Hepatocyte (in vitro differentiated cells): ENCODE measurements at regions not wholly inside any gene's neighbourhood (a gene's known extent, or its start where the extent isn't known, plus 50 kb on each side); places are given as distances from the start of the nearest gene placed in this dataset.

Experiments
- DNase-seq: peaks from one replicate; pipeline ENCODE4 v3.0.0-alpha.2; 2016; ENCODE audit warnings: low spot score
- H2AFZ ChIP-seq: fragments of 200-600 bp; sonication (generic); 2 replicates; pipeline ENCODE4 v1.6.0; 2016; ENCODE audit warnings: antibody characterized with exemption, mild to moderate bottlenecking
- H3K27ac ChIP-seq: fragments of 200-600 bp; sonication (generic); 2 replicates; pipeline ENCODE4 v1.5.1; 2016; ENCODE audit warnings: mild to moderate bottlenecking
- H3K27me3 ChIP-seq: fragments of 200-600 bp; sonication (generic); 2 replicates; pipeline ENCODE4 v1.6.1; 2016
- H3K36me3 ChIP-seq: fragments of 200-600 bp; sonication (generic); replicated peaks from 2 replicates; pipeline ENCODE4 v1.5.1; 2016; ENCODE audit warnings: low read depth; ENCODE audit not compliant: insufficient read depth
- H3K4me1 ChIP-seq: fragments of 200-600 bp; sonication (generic); 2 replicates; pipeline ENCODE4 v1.5.1; 2016; ENCODE audit warnings: mild to moderate bottlenecking, moderate library complexity; ENCODE audit not compliant: insufficient read depth
- H3K4me2 ChIP-seq: fragments of 200-600 bp; sonication (generic); 2 replicates; pipeline ENCODE4 v1.6.0; 2016
- H3K4me3 ChIP-seq: fragments of 200-600 bp; sonication (generic); 2 replicates; pipeline ENCODE4 v1.5.1; 2016; ENCODE audit warnings: mild to moderate bottlenecking
- H3K79me2 ChIP-seq: fragments of 200-600 bp; sonication (generic); 2 replicates; pipeline ENCODE4 v1.6.0; 2017; ENCODE audit warnings: mild to moderate bottlenecking
- H3K9me2 ChIP-seq: fragments of 200-600 bp; sonication (generic); replicated peaks from 2 replicates; pipeline ENCODE4 v1.6.0; 2017; ENCODE audit warnings: mild to moderate bottlenecking; ENCODE audit not compliant: insufficient read depth
- H3K9me3 ChIP-seq: fragments of 200-600 bp; sonication (generic); 2 replicates; pipeline ENCODE4 v1.5.1; 2016; ENCODE audit warnings: low read depth, mild to moderate bottlenecking
- H4K20me1 ChIP-seq: fragments of 200-600 bp; sonication (generic); 2 replicates; pipeline ENCODE4 v1.6.0; 2016; ENCODE audit warnings: mild to moderate bottlenecking; ENCODE audit not compliant: insufficient read depth, poor library complexity, severe bottlenecking
- EZH2 ChIP-seq: fragments of 200-600 bp; sonication (generic); IDR thresholded peaks from 2 replicates; pipeline ENCODE4 v1.6.1; 2016; ENCODE audit warnings: antibody characterized with exemption, mild to moderate bottlenecking, borderline replicate concordance
- EZH2phosphoT487 ChIP-seq: fragments of 200-600 bp; sonication (generic); IDR thresholded peaks from one replicate; pipeline ENCODE4 v1.6.1; 2018; ENCODE audit warnings: antibody characterized with exemption, mild to moderate bottlenecking, low read depth, moderate library complexity; ENCODE audit not compliant: unreplicated experiment, severe bottlenecking
- WGBS: methylation state at CpG from one replicate; pipeline ENCODE4 v1.1.6; 2016; ENCODE audit warnings: low lambda C conversion rate; ENCODE audit errors: missing lambda C conversion rate; 5-methylcytosine and 5-hydroxymethylcytosine counted together
- TF ChIP-seq, protein P1 (sequence below): fragments of 200-600 bp; sonication (generic); IDR thresholded peaks from 2 replicates; pipeline ENCODE4 v1.5.1; 2016; ENCODE audit warnings: antibody characterized with exemption, mild to moderate bottlenecking; ENCODE audit not compliant: poor library complexity

DNA sequence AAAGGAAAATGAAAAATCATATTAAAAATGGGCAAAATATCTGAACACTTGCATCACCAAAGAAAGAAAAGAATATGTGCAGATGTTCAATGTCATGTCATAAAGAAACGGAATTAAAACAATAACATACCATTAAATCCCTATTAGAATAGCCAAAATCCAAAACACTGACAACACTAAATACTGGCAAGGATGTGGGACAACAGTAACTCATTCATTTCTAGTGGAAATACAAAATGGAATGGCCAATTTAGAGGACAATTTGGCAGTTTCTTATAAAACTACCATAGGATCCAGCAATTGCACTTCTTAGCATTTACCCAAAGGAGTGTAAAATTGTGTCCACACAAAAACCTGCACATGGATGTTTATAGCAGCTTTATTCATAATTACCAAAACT, 542.5 kb upstream of the UBE2E2 start:
- H3K4me3 ChIP-seq, result no peak overlapping the region
- no peaks in the 10 kb centered on the region for H3K36me3 ChIP-seq
- TF ChIP-seq EZH2phosphoT487 (no peak), EZH2 (no peak)
- TF ChIP-seq, protein P1, sequence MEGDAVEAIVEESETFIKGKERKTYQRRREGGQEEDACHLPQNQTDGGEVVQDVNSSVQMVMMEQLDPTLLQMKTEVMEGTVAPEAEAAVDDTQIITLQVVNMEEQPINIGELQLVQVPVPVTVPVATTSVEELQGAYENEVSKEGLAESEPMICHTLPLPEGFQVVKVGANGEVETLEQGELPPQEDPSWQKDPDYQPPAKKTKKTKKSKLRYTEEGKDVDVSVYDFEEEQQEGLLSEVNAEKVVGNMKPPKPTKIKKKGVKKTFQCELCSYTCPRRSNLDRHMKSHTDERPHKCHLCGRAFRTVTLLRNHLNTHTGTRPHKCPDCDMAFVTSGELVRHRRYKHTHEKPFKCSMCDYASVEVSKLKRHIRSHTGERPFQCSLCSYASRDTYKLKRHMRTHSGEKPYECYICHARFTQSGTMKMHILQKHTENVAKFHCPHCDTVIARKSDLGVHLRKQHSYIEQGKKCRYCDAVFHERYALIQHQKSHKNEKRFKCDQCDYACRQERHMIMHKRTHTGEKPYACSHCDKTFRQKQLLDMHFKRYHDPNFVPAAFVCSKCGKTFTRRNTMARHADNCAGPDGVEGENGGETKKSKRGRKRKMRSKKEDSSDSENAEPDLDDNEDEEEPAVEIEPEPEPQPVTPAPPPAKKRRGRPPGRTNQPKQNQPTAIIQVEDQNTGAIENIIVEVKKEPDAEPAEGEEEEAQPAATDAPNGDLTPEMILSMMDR, result no peak
- WGBS, result 73% methylated on average over 1 of the region's 1 CpG
- H3K9me3 ChIP-seq, result no peaks in the 10 kb centered on the region
- H2AFZ ChIP-seq, result no peak overlapping the region
- no peaks in the 10 kb centered on the region for H3K27me3 ChIP-seq
- no peak overlapping the region for H3K27ac ChIP-seq
- no peak for DNase-seq
- no peaks in the 10 kb centered on the region for H3K9me2 ChIP-seq
- H3K4me2 ChIP-seq, result no peak overlapping the region
- no peaks in the 10 kb centered on the region for H3K4me1 ChIP-seq
- no peaks in the 10 kb centered on the region for H4K20me1 ChIP-seq
- H3K79me2 ChIP-seq, result no peaks in the 10 kb centered on the region

DNA sequence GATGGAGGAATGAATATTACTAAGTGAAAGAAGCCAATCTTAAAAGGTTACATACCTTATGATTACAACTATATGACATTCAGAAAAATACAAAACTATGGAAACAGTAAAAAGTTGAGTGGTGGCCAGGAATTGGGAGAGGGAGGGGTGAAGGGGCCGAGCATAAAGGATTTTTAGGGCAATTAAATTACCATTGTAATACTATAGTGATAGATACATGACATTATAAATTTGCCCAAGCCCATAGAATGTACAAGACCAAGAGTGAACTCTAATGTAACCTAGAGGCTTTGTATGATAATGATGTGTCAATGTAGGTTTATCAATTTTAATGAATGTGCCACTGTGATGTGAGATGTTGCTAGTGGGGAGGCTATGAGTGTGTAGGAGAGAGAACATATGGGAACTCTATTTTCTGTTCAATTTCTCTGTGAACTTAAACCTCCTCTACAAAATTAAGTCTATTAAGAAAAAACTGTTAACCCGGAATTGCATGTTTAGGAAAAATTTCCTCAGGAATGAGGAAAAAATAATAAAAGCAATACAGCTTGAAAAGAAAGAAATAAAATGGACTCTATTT, 541.9 kb upstream of the UBE2E2 start:
- TF ChIP-seq, protein P1, result no peak
- TF ChIP-seq EZH2 (no peak), EZH2phosphoT487 (no peak)
- H3K27me3 ChIP-seq, result no peaks in the 10 kb centered on the region

DNA sequence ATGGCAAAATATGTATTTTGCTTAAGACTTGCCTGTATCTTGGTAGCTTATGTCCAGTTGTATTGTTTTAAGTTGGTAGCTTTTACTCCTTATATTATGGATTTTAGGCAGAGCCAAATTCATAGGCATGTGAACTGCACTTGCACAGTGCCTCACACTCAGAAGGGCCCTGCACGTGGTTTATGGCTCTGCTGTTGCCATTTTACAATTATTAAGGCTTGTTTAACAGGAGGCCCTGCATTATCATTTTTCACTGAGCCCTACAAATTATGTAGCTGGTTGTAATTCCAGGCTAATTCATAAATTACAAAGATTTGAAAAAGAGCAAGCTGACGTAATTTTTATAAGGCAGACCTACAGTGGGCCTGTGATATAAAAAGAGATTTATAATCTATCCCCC, 537.6 kb upstream of the UBE2E2 start:
- H3K27me3 ChIP-seq, result no peaks in the 10 kb centered on the region
- H3K4me1 ChIP-seq, result no peaks in the 10 kb centered on the region
- no peaks in the 10 kb centered on the region for H3K9me3 ChIP-seq
- whole genome bisulfite sequencing, result 65% methylated on average over 2 of the region's 2 CpGs
- no peaks in the 10 kb centered on the region for H3K79me2 ChIP-seq
- no peak for DNase-seq
- no peak overlapping the region for H3K27ac ChIP-seq
- no peak overlapping the region for H3K4me2 ChIP-seq
- no peak overlapping the region for H3K4me3 ChIP-seq
- no peak overlapping the region for H2AFZ ChIP-seq
- H4K20me1 ChIP-seq, result no peaks in the 10 kb centered on the region
- H3K9me2 ChIP-seq, result no peaks in the 10 kb centered on the region
- TF ChIP-seq EZH2, result no peak
- TF ChIP-seq, protein P1, result no peak
- TF ChIP-seq EZH2phosphoT487, result no peak
- H3K36me3 ChIP-seq, result no peaks in the 10 kb centered on the region

More for the DNA sequence above, 541.9 kb upstream of the UBE2E2 start:
- H3K4me3 ChIP-seq, result no peak overlapping the region
- no peaks in the 10 kb centered on the region for H3K36me3 ChIP-seq
- H3K9me3 ChIP-seq, result no peaks in the 10 kb centered on the region
- H3K4me2 ChIP-seq, result no peak overlapping the region
- H4K20me1 ChIP-seq, result no peaks in the 10 kb centered on the region
- no peaks in the 10 kb centered on the region for H3K9me2 ChIP-seq
- DNase-seq, result no peak
- H3K27ac ChIP-seq, result no peak overlapping the region
- H3K79me2 ChIP-seq, result no peaks in the 10 kb centered on the region
- 87% methylated on average over 2 of the region's 2 CpGs for WGBS
- H3K4me1 ChIP-seq, result no peaks in the 10 kb centered on the region
- H2AFZ ChIP-seq, result no peak overlapping the region

DNA sequence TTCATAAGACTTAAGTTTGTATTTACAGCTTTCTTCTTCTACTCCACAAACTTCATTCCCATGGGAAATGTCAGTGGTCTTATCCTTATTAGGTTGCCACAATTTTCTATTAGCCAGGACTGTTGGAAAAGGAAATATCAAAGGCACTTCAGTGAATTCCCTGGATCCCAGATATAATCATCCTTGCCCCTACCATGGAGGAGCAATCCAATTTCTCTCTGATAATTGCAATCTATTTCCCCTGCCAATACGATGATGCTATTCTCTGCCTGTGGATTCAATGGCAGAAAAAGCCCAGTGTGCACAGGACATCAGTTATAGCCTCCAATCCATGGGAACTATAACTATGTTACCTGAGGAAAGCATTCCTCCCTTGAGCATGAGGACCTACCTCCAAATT, 536.4 kb upstream of the UBE2E2 start:
- Histone ChIP-seq H3K4me2 (no peak overlapping the region), H3K4me1 (no peaks in the 10 kb centered on the region), H3K79me2 (no peaks in the 10 kb centered on the region), H3K36me3 (no peaks in the 10 kb centered on the region), H3K9me2 (no peaks in the 10 kb centered on the region), H3K4me3 (no peak overlapping the region), H4K20me1 (no peaks in the 10 kb centered on the region), H3K9me3 (no peaks in the 10 kb centered on the region), H2AFZ (no peak overlapping the region), H3K27ac (no peak overlapping the region), H3K27me3 (no peaks in the 10 kb centered on the region)
- no peak for DNase-seq
- TF ChIP-seq EZH2 (no peak), EZH2phosphoT487 (no peak)
- TF ChIP-seq, protein P1, result no peak
- WGBS, result 29% methylated on average over 1 of the region's 1 CpG
